AG09319 (cell line): ENCODE measurements at regions not wholly inside any gene's neighbourhood (a gene's known extent, or its start where the extent isn't known, plus 50 kb on each side); places are given as distances from the start of the nearest gene placed in this dataset.
"Not testable (repeated sequence)": the region's sequence is repeated elsewhere in the genome, so short reads cannot be mapped to it uniquely, and the experiment has no call there.

Experiments
- DNase-seq: peaks from one replicate; pipeline ENCODE4 v3.0.0-alpha.2; 2010; ENCODE audit warnings: low read depth; ENCODE audit errors: extremely low read depth
- TF ChIP-seq, protein P1 (sequence below): IDR thresholded peaks from 2 replicates; pipeline ENCODE4 v1.5.1; 2011; ENCODE audit warnings: low read depth, mild to moderate bottlenecking, inconsistent platforms, low read length, moderate library complexity

DNA sequence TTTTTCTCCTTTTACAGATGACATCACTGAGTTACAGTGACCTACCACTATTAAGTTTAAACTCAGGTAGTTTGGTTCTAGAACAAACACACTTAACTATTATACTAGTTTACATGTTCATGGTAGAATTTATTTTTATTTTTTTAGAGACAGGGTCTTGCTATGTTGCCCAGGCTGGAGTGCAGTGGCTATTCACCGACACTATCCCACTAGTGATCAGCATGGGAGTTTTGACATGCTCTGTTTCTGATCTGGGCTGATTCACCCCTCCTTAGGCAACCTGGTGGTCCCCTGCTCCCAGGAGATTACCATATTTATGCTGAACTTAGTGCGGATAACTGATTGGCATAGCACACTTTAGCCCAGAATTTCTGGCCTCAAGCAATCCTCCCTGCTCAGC lies 66.4 kb upstream of the LTA4H start:
- TF ChIP-seq, protein P1, sequence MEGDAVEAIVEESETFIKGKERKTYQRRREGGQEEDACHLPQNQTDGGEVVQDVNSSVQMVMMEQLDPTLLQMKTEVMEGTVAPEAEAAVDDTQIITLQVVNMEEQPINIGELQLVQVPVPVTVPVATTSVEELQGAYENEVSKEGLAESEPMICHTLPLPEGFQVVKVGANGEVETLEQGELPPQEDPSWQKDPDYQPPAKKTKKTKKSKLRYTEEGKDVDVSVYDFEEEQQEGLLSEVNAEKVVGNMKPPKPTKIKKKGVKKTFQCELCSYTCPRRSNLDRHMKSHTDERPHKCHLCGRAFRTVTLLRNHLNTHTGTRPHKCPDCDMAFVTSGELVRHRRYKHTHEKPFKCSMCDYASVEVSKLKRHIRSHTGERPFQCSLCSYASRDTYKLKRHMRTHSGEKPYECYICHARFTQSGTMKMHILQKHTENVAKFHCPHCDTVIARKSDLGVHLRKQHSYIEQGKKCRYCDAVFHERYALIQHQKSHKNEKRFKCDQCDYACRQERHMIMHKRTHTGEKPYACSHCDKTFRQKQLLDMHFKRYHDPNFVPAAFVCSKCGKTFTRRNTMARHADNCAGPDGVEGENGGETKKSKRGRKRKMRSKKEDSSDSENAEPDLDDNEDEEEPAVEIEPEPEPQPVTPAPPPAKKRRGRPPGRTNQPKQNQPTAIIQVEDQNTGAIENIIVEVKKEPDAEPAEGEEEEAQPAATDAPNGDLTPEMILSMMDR: no peak
- DNase-seq: no peak

DNA sequence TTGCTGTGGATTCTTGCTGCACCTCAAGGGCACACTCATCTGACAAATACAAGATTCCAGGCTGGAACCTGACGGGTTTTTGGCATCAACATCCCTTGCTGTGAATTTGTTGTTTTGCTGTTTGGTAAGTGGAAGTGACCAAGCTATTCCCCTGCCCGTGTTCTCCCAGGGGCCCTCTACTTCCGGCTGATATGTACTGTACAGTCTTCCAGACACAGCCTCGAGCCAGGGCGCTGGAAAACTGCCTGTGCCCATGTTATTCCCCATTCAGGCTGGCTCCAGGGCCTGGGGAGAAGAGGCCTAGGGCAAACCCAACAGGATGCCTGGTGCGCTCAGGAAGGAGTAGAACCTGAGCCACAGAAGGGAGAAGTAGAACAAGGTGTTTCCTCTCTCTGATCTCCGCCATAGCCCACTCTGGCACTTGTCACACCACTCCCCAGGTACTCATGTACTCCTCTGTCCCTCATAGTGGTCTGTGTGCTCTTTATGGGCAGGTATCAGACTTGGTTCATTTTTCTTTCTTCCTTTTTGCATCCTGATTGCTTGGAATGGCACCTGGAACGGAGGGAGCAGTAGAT lies 67.8 kb upstream of the LTA4H start:
- no peak for DNase-seq
- TF ChIP-seq, protein P1: no peak

DNA sequence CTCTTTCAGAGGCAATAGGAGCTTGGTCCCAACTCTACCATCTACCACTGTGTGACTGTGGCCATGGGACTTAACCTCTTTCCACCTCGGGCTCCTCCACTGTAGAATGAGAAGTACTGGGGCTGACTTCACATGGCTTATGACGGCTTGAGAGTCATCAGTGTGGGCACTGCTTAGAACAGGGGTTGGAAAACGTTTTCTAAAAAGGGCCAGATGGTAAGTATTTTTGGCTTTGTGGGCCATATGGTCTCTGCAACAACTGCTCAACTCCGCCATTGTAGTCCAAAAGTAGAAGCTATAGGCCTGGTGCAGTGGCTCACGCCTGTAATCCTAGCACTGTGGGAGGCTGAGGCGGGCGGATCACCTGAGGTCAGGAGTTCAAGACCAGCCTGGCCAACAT lies 69.2 kb upstream of the LTA4H start:
- TF ChIP-seq, protein P1: no peak
- DNase-seq: no peak

DNA sequence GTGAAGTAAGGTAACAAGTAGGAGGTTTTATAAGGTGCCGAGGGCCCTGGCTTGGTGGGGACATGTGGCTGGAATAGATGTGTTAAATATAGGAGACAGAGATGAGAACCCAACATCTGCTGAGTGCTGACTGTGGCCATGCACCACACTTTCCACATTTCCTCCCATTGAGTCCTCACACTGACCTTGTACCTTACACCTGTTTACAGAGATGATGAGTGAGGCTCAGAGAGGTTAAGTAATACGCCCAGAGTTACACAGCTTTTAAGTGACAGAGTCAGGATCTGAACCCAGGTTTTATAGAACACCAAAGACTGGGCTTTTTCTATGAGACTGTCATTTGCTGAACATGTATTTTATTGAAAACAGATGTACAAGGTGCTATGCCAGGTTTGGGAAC lies 70.8 kb upstream of the LTA4H start:
- DNase-seq: no peak

DNA sequence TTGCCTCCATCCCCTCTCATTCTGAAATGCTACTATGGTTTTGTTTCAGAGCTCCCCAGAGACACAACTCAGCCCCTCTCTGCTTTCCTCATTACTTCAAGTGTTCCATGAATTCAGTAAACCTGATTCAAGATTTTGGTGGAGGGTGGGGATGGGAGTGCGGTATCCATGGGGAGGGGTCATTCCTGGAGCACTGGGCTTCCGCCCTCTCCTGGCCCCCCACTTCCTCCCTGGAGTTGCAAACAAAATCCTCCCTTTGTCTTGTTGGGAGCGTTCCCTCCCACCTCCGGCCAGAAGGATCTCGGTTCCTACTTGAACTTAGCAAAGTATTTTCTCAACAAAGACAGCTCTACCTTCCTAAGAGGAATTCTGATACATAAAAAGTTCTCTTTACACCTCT lies 71.8 kb upstream of the LTA4H start:
- DNase-seq: no peak
- TF ChIP-seq, protein P1: no peak

More for the DNA sequence above, 70.8 kb upstream of the LTA4H start:
- TF ChIP-seq, protein P1: no peak

DNA sequence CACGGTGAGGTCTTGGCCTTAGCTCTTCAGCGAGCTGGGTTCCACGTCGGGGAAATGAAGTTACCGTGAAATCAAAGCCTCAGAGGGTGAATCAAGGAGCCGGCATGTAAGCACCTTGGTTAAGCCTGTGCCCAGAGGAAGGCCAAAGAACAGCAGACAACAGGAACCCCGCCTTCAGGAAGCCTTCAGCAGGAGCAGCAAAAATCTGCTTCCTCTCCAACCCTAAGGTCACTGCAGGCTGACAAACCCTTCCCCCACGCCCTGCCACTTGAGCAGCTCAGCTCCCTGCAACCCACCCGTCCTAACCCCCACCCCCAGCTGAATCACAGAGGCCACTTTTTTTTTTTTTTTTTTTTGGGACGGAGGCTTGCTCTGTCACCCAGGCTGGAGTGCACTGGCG lies 72.9 kb upstream of the LTA4H start:
- TF ChIP-seq, protein P1: no peak
- no peak for DNase-seq

DNA sequence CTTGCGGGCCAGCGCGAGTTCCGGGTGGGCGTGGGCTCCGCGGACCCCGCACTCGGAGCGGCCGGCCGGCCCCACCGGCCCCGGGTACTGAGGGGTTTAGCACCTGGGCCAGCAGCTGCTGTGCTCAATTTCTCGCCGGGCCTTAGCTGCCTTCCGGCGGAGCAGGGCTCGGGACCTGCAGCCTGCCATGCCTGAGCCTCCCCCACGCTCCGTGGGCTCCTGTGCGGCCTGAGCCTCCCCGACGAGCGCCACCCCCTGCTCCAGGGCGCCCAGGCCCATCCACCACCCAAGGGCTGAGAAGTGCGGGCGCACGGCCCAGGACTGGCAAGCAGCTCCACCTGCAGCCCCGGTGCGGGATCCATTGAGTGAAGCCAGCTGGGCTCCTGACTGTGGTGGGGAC lies 73.6 kb upstream of the LTA4H start:
- DNase-seq: not testable (repeated sequence)

DNA sequence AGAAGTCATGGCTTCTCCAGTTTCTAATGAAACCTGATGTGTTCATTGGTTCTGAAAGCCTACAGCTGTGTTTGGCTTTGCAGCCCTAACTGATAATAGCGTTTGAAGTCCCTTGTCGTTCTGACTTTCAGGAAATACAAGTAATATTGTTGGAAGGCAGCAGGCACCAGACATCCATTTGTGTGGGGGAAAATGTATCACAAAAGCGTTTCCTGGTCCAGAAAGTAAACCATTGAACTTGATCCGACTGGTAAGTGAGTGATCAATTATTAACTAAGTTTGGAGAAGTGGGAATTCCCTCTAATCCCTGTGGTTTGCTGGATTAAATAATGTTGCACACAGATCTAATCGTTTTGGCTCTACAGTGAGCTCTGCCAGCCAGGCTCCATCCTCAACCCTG lies 77.3 kb upstream of the LTA4H start:
- no peak for DNase-seq
- TF ChIP-seq, protein P1: no peak
